ENCODE measurements at regions not wholly inside any gene's neighbourhood (a gene's known extent, or its start where the extent isn't known, plus 50 kb on each side); places are given as distances from the start of the nearest gene placed in this dataset.

DNA sequence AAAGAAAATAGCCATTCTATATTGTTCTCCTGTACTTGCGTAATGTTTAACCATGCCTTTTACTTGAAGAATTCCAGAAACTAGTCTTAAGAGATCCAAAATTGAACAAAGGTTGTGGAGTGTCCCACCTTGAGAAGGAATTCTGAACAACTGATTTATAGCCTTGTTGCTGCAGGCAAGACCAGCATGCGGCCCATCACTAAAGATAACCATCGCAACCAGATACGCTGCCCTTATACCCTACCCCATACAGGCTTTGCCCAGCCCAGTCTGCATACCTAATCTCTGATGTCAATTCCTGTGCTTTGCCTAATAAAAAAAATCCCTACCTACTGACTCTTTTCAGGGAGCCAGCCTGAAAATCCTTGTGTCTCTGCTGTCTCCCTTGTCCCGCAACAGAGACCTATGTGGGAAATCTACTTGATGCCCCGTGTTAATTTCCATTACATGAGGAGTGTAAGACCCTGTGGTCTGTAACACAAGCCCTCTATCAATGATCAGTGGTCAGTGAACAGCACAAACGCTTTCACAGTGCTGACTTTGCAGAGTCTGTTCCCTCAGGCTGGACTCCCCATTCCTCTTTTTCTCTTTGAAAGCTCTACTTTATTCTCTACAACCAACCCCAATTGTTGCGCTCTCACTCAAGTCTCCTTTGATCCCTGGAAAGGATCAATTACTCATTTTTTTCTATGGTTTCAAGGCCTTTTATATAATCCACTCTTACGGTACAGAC lies 125.7 kb upstream of the BTBD3 start:
- no peak for TF ChIP-seq EP300 (IDR thresholded peaks at IDR 0.05; ENCODE audit: borderline replicate concordance in 1 of 2, low read depth in 1 of 2, low read length in 1 of 2)
- TF ChIP-seq, protein P1, sequence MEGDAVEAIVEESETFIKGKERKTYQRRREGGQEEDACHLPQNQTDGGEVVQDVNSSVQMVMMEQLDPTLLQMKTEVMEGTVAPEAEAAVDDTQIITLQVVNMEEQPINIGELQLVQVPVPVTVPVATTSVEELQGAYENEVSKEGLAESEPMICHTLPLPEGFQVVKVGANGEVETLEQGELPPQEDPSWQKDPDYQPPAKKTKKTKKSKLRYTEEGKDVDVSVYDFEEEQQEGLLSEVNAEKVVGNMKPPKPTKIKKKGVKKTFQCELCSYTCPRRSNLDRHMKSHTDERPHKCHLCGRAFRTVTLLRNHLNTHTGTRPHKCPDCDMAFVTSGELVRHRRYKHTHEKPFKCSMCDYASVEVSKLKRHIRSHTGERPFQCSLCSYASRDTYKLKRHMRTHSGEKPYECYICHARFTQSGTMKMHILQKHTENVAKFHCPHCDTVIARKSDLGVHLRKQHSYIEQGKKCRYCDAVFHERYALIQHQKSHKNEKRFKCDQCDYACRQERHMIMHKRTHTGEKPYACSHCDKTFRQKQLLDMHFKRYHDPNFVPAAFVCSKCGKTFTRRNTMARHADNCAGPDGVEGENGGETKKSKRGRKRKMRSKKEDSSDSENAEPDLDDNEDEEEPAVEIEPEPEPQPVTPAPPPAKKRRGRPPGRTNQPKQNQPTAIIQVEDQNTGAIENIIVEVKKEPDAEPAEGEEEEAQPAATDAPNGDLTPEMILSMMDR (IDR thresholded peaks at IDR 0.05) = no peak
- no peak for TF ChIP-seq JUND (IDR thresholded peaks at IDR 0.05)
- no peak for TF ChIP-seq POLR2AphosphoS5 (IDR thresholded peaks at IDR 0.05; ENCODE audit: low read depth, low read length)
- TF ChIP-seq EZH2phosphoT487 (IDR thresholded peaks at IDR 0.05; ENCODE audit: borderline replicate concordance, low read depth) = no peak
- TF ChIP-seq FOSL2 (IDR thresholded peaks at IDR 0.05; ENCODE audit: borderline replicate concordance, low read depth) = no peak
- TF ChIP-seq, protein P2, sequence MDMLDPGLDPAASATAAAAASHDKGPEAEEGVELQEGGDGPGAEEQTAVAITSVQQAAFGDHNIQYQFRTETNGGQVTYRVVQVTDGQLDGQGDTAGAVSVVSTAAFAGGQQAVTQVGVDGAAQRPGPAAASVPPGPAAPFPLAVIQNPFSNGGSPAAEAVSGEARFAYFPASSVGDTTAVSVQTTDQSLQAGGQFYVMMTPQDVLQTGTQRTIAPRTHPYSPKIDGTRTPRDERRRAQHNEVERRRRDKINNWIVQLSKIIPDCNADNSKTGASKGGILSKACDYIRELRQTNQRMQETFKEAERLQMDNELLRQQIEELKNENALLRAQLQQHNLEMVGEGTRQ (IDR thresholded peaks at IDR 0.05; ENCODE audit: borderline replicate concordance, low read depth, low read length) = no peak
- no peak for TF ChIP-seq CHD2 (IDR thresholded peaks at IDR 0.05; ENCODE audit: low read length, partially characterized antibody)
- TF ChIP-seq, protein P3, sequence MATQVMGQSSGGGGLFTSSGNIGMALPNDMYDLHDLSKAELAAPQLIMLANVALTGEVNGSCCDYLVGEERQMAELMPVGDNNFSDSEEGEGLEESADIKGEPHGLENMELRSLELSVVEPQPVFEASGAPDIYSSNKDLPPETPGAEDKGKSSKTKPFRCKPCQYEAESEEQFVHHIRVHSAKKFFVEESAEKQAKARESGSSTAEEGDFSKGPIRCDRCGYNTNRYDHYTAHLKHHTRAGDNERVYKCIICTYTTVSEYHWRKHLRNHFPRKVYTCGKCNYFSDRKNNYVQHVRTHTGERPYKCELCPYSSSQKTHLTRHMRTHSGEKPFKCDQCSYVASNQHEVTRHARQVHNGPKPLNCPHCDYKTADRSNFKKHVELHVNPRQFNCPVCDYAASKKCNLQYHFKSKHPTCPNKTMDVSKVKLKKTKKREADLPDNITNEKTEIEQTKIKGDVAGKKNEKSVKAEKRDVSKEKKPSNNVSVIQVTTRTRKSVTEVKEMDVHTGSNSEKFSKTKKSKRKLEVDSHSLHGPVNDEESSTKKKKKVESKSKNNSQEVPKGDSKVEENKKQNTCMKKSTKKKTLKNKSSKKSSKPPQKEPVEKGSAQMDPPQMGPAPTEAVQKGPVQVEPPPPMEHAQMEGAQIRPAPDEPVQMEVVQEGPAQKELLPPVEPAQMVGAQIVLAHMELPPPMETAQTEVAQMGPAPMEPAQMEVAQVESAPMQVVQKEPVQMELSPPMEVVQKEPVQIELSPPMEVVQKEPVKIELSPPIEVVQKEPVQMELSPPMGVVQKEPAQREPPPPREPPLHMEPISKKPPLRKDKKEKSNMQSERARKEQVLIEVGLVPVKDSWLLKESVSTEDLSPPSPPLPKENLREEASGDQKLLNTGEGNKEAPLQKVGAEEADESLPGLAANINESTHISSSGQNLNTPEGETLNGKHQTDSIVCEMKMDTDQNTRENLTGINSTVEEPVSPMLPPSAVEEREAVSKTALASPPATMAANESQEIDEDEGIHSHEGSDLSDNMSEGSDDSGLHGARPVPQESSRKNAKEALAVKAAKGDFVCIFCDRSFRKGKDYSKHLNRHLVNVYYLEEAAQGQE (IDR thresholded peaks at IDR 0.05; ENCODE audit: low read depth, low read length) = no peak
